Stimulated activated CD4-positive, alpha-beta T cell treated with anti-CD3 and anti-CD28 coated beads, Interleukin-15, amount 100 ng/mL, for 48 hours (primary cell): ENCODE measurements at regions not wholly inside any gene's neighbourhood (a gene's known extent, or its start where the extent isn't known, plus 50 kb on each side); places are given as distances from the start of the nearest gene placed in this dataset.

Source experiments
- DNase-seq, 2 donors: peaks; one replicate each; pipeline ENCODE4 v3.0.0-alpha.2; 2020; ENCODE audit warnings: low read depth in 2 of 2

GRCh38 chr21:31409831-31410487 lies 65.9 kb upstream of the TIAM1 start:
- DNase-seq = no peak

- no peak for DNase-seq
Observed at GRCh38 chr21:31408301-31409088, 64.4 kb upstream of the TIAM1 start.

GRCh38 chr21:31406510-31406909 lies 62.4 kb upstream of the TIAM1 start:
- no peak for DNase-seq

- DNase-seq = no peak
Observed at GRCh38 chr21:31405604-31406003, 61.5 kb upstream of the TIAM1 start.

- no peak for DNase-seq
Observed at GRCh38 chr21:31403596-31404333, 59.7 kb upstream of the TIAM1 start.

GRCh38 chr21:31399591-31399990 lies 55.5 kb upstream of the TIAM1 start:
- DNase-seq = no peak

- DNase-seq = no peak
Observed at GRCh38 chr21:31398574-31398973, 54.5 kb upstream of the TIAM1 start.

GRCh38 chr21:31397939-31398338 lies 53.9 kb upstream of the TIAM1 start:
- DNase-seq = no peak

GRCh38 chr21:31397515-31397926 lies 53.5 kb upstream of the TIAM1 start:
- DNase-seq = no peak

GRCh38 chr21:31397030-31397429 lies 53.0 kb upstream of the TIAM1 start:
- no peak for DNase-seq

- no peak for DNase-seq
Observed at GRCh38 chr21:31396399-31396798, 52.3 kb upstream of the TIAM1 start.

GRCh38 chr21:31395791-31396190 lies 51.7 kb upstream of the TIAM1 start:
- DNase-seq = no peak

GRCh38 chr21:31395268-31395667 lies 51.2 kb upstream of the TIAM1 start:
- no peak for DNase-seq

GRCh38 chr21:31394309-31394708 lies 50.2 kb upstream of the TIAM1 start:
- DNase-seq = no peak
